Mesodermal cell (in vitro differentiated cells): ENCODE measurements at regions not wholly inside any gene's neighbourhood (a gene's known extent, or its start where the extent isn't known, plus 50 kb on each side); places are given as distances from the start of the nearest gene placed in this dataset.

Experiments
- H3K27ac ChIP-seq: 2 replicates; pipeline ENCODE4 v1.7.0; 2013; ENCODE audit warnings: mild to moderate bottlenecking, low read depth, low read length, moderate library complexity; ENCODE audit not compliant: severe bottlenecking
- H3K36me3 ChIP-seq: 2 replicates; pipeline ENCODE4 v1.7.1; 2013; ENCODE audit warnings: mild to moderate bottlenecking, low read length, moderate library complexity; ENCODE audit not compliant: control insufficient read depth, insufficient read depth
- H3K4me1 ChIP-seq: one replicate; pipeline ENCODE4 v1.7.1; 2013; ENCODE audit warnings: mild to moderate bottlenecking, low read length; ENCODE audit not compliant: insufficient read depth, control insufficient read depth, poor library complexity, severe bottlenecking
- H3K4me3 ChIP-seq: 2 replicates; pipeline ENCODE4 v1.7.0; 2013; ENCODE audit warnings: low read length, control low read depth, mild to moderate bottlenecking; ENCODE audit not compliant: insufficient read depth, poor library complexity, severe bottlenecking; ENCODE audit errors: extremely low read depth
- H3K9me3 ChIP-seq: 2 replicates; pipeline ENCODE4 v1.7.1; 2013; ENCODE audit warnings: mild to moderate bottlenecking, low read length, moderate library complexity; ENCODE audit not compliant: control insufficient read depth
- WGBS, 2 experiments: methylation state at CpG; one replicate each; pipeline ENCODE4 v1.1.5; 2013; ENCODE audit warnings: missing lambda C conversion rate in 2 of 2; ENCODE audit not compliant: insufficient coverage in 2 of 2; 5-methylcytosine and 5-hydroxymethylcytosine counted together

DNA sequence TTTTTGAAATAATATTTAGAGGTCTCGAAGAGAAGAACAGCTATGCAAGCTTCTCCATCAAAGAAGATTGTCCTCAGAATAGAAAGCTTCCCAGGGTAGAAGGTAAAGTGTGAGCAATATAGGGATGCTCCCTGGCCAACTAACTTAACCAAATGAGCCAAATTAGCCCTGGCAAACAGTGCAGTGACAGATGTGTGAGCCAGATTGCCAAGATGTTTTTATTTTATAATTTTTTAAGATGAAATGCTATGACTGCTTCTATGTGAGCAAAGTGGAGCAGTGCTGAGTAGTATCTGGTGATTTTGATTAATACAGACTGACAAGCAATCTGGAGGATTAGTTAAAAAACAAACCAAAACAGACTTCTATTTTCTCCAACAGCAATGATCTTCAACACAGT lies 202.1 kb downstream of the NOVA1 start:
- WGBS, 2 experiments: no CpG with 5 or more reads among the region's 1 CpG
- Histone ChIP-seq H3K27ac (no peak overlapping the region), H3K4me3 (no peak overlapping the region), H3K36me3 (no peaks in the 10 kb centered on the region), H3K9me3 (no peaks in the 10 kb centered on the region), H3K4me1 (no peaks in the 10 kb centered on the region)

GRCh38 chr14:26394150-26394810 lies 203.6 kb downstream of the NOVA1 start:
- Histone ChIP-seq H3K4me1 (no peaks in the 10 kb centered on the region), H3K36me3 (no peaks in the 10 kb centered on the region), H3K4me3 (no peak overlapping the region), H3K27ac (no peak overlapping the region), H3K9me3 (no peaks in the 10 kb centered on the region)
- WGBS, 2 experiments: 41 to 55% methylated on average over 2 to 3 of the region's 4 CpGs

DNA sequence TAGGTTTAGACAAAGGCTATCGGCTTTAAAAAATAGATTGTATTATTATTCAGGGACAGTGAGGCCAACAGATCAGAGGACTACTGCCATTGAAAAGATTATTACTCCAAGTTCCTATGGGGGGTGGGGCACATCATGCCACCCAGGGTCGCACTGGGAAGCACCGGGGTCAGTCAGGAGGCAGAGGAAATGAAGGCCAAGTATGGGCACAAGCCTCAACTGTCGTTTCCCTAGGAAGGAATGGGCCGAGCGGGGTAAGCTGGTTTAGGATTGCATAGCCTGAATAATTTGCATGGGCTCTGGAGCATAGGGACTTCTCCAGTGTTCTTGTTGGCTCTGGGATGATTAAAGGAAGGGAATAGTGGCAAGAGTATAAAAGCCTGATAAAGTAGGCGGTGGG lies 205.3 kb downstream of the NOVA1 start:
- Histone ChIP-seq H3K36me3 (no peaks in the 10 kb centered on the region), H3K9me3 (no peaks in the 10 kb centered on the region), H3K27ac (no peak overlapping the region), H3K4me3 (no peak overlapping the region), H3K4me1 (no peaks in the 10 kb centered on the region)
- 68 to 90% methylated on average over 4 to 7 of the region's 7 CpGs for WGBS, 2 experiments

DNA sequence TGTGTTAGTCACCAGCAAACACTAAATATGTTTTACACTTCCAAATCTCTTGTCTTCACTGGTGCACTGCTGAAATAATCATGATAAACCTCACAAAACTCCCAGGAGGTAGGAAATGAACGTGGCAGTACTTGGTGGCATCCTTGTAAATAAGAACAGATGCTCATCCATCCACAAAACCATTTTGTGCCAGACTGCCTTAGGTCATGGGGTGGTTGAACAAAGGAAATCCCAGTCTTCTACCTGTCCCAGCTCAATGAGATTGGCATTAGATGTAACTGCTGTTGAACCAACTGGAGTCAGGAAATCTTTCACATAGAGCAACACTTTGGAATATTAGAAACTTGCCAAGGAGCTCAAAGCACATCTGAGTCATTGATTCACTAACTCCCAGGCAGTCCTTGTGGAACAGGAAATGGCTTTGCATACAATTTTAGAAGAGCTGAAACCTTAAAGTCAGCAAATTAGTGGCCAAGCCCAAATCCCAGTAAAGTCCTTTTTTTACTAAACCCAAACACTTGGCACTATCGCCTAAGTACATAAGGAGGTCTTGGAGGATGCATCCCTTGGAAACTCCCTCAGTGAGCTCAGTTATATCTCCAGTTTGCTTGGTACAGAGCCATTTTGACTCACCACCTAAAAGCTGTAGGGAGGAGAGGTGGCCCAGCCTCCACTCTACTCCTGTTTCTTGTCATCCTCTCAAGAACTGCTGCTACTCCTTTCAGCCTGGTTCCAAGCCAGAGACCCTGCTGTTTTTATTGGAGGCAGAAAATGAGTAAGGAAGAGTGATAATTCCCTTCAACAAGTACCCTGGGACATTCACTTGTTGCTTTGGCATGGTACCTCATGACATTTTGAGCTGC lies 208.0 kb downstream of the NOVA1 start:
- Histone ChIP-seq H3K9me3 (no peaks in the 10 kb centered on the region), H3K4me1 (no peaks in the 10 kb centered on the region), H3K4me3 (no peak overlapping the region), H3K27ac (peak overlapping the region; percentile 50), H3K36me3 (no peaks in the 10 kb centered on the region)
- WGBS, 2 experiments: 100% methylated on average over 1 of the region's 2 CpGs; no CpG with 5 or more reads in 1 of the 2 experiments

DNA sequence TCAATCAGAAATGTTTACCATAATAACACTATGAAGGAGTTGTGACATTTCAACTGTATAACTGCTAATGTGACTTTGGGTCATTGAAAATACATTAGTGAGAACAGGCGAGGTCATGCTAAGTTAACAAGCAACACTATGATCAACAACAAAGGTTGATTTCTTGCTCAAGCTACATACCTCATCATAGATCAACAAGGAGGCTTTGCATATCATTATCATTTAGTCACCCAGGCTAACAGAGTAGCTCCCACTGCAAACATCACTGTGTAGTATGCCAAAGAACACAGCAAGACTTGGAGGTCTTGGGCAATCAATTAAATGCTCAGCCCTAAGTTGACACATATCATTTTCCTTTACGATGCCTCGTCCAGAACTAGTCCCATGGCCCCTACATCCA lies 212.5 kb downstream of the NOVA1 start:
- Histone ChIP-seq H3K27ac (no peak overlapping the region), H3K4me3 (no peak overlapping the region), H3K36me3 (no peaks in the 10 kb centered on the region), H3K4me1 (no peaks in the 10 kb centered on the region), H3K9me3 (no peaks in the 10 kb centered on the region)
- WGBS, 2 experiments: 100% methylated on average over 1 to 2 of the region's 3 CpGs

DNA sequence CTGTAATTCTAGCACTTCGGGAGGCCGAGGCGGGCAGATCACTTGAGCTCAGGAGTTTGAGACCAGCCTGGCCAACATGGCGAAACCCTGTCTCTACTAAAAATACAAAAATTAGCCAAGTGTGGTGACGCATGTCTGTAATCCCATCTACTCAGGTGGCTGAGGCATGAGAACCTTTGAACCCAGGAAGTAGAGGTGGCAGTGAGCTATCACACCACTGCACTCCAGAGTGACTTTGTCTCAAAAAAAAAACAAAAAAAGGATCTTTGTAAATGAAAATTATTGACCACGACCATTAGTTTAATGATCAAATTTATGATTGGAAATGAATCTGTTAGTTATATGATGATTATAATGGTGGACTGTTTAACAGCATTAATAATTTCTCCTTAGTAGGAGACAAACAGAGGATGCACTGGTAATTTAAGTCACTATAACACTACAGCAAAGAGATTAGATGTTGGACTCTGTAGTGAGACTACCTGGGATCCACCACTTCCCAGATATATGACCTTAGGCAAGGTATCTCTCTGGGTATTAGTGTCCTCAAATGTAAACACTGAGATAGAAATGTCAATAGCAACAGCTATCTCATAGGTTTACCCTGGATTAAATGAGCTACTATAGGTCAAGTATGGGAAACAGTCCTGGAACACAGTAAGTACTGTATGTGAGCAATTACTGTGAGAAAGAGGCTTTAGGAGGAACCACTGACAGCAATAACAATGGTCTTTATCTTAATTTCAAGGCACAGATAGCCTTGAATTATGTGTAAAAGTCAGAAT lies 214.7 kb downstream of the NOVA1 start:
- peaks cover 5% of the 10 kb centered on the region for H3K9me3 ChIP-seq
- no peaks in the 10 kb centered on the region for H3K4me1 ChIP-seq
- H3K36me3 ChIP-seq: no peaks in the 10 kb centered on the region
- H3K4me3 ChIP-seq: no peak overlapping the region
- 88% methylated on average over 6 of the region's 6 CpGs; no CpG with 5 or more reads in 1 of the 2 experiments for WGBS, 2 experiments
- no peak overlapping the region for H3K27ac ChIP-seq

GRCh38 chr14:26381405-26381804 lies 216.4 kb downstream of the NOVA1 start:
- no peak overlapping the region for H3K4me3 ChIP-seq
- H3K9me3 ChIP-seq: peaks cover 5% of the 10 kb centered on the region
- H3K36me3 ChIP-seq: no peaks in the 10 kb centered on the region
- no peaks in the 10 kb centered on the region for H3K4me1 ChIP-seq
- 100% methylated on average over 1 of the region's 2 CpGs; no CpG with 5 or more reads in 1 of the 2 experiments for WGBS, 2 experiments
- no peak overlapping the region for H3K27ac ChIP-seq

DNA sequence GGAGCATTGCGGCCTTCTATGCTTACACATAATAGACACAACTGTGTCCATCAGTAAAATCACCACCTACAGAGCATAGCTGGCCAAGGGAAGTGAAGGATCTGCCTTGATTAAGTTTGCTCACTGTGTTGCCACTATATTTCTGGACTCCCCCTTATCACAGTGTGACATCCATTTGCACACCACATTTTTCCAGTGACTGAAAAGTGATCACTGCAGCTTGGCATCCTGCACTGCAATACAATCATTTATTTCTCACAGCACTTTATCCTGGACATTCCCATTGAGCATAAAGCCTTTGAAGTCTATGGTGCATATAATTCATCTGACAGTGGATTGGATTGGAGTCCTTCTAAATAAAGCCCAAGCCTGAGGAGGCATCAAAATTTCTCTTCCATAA lies 217.2 kb downstream of the NOVA1 start:
- Histone ChIP-seq H3K9me3 (peaks cover 5% of the 10 kb centered on the region), H3K36me3 (no peaks in the 10 kb centered on the region), H3K4me3 (no peak overlapping the region), H3K27ac (no peak overlapping the region), H3K4me1 (no peaks in the 10 kb centered on the region)
- WGBS, 2 experiments: no CpG with 5 or more reads among the region's 1 CpG

DNA sequence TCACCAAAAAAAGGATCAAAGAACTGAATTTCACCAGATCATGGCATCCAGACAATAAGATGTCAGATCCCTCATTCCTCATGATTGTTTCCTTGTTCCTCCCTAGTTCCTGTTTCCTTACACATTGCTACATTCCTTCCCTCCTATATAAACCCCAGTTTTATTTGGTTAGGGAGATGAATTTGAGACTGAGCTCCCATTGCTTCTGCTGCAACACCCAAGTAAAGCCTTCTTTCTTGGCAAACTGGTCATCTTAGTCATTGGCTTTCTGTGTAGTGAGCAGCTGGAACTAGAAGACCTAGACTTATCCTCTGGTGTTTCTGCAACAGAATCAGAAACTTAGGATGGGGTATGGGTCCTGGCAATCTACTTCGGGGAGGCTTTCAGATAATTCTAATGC lies 217.9 kb downstream of the NOVA1 start:
- no peaks in the 10 kb centered on the region for H3K36me3 ChIP-seq
- H3K4me3 ChIP-seq: no peak overlapping the region
- H3K27ac ChIP-seq: no peak overlapping the region
- H3K4me1 ChIP-seq: no peaks in the 10 kb centered on the region
- H3K9me3 ChIP-seq: peaks cover 5% of the 10 kb centered on the region
- WGBS, 2 experiments: 100% methylated on average over 1 of the region's 1 CpG; no CpG with 5 or more reads in 1 of the 2 experiments

GRCh38 chr14:26377150-26377549 lies 220.7 kb downstream of the NOVA1 start:
- peaks cover 5% of the 10 kb centered on the region for H3K9me3 ChIP-seq
- 63 to 85% methylated on average over 2 to 5 of the region's 5 CpGs for WGBS, 2 experiments

More at GRCh38 chr14:26377150-26377549, 220.7 kb downstream of the NOVA1 start:
- no peak overlapping the region for H3K27ac ChIP-seq
- no peak overlapping the region for H3K4me3 ChIP-seq
- H3K4me1 ChIP-seq: no peaks in the 10 kb centered on the region
- H3K36me3 ChIP-seq: no peaks in the 10 kb centered on the region
